OCI-LY7 (cell line): ENCODE measurements at regions not wholly inside any gene's neighbourhood (a gene's known extent, or its start where the extent isn't known, plus 50 kb on each side); places are given as distances from the start of the nearest gene placed in this dataset.

Experiments
- BruUV-seq: library from RNA; stranded (reverse); fragments of 400-500 nt; replicated peaks from 2 replicates; lab custom pipeline; 2021; lab: Mats Ljungman, UMichigan
- CTCF ChIA-PET: fragments of 300-600 bp; sonication (Branson Sonifier 250); formaldehyde crosslinking; loops from one replicate; lab custom pipeline; 2022; ENCODE audit warnings: antibody characterized with exemption; ENCODE audit not compliant: unreplicated experiment; lab: Charles Lee
- POLR2A ChIA-PET: fragments of 300-600 bp; sonication (Branson Sonifier 250); formaldehyde crosslinking; loops from one replicate; lab custom pipeline; 2022; ENCODE audit warnings: antibody characterized with exemption; lab: Charles Lee
- DNase-seq: peaks from one replicate; pipeline ENCODE4 v3.0.0-alpha.2; 2015; ENCODE audit warnings: low spot score
- H2AFZ ChIP-seq: fragments of 200-600 bp; sonication (generic), shearing (Covaris generic); 2 replicates; pipeline ENCODE4 v1.6.1; 2014; ENCODE audit warnings: mild to moderate bottlenecking, antibody characterized with exemption, low read length, moderate library complexity
- H3K27ac ChIP-seq: fragments of 200-600 bp; sonication (generic); 2 replicates; pipeline ENCODE4 v1.5.1; 2014; ENCODE audit warnings: mixed run types, low read depth, mild to moderate bottlenecking, moderate library complexity, low read length, inconsistent platforms; ENCODE audit not compliant: poor library complexity, severe bottlenecking
- H3K36me3 ChIP-seq: fragments of 200-600 bp; sonication (generic); 2 replicates; pipeline ENCODE4 v1.6.1; 2014; ENCODE audit warnings: mild to moderate bottlenecking, antibody characterized with exemption, low read length, moderate library complexity, mixed read lengths; ENCODE audit not compliant: insufficient read depth
- H3K4me1 ChIP-seq: fragments of 200-600 bp; sonication (generic); 2 replicates; pipeline ENCODE4 v1.5.1; 2014; ENCODE audit warnings: mild to moderate bottlenecking, low read length; ENCODE audit not compliant: insufficient read depth, poor library complexity, severe bottlenecking
- H3K4me2 ChIP-seq: fragments of 200-600 bp; sonication (generic); 2 replicates; pipeline ENCODE4 v1.6.1; 2014; ENCODE audit warnings: mild to moderate bottlenecking, low read length
- H3K4me3 ChIP-seq: fragments of 200-600 bp; sonication (generic); 2 replicates; pipeline ENCODE4 v1.5.1; 2014; ENCODE audit warnings: mild to moderate bottlenecking, low read depth, low read length; ENCODE audit not compliant: poor library complexity, severe bottlenecking
- H3K79me2 ChIP-seq: fragments of 200-600 bp; sonication (generic); 2 replicates; pipeline ENCODE4 v1.6.1; 2016; ENCODE audit warnings: low read depth, mild to moderate bottlenecking, low read length, moderate library complexity, mixed read lengths; ENCODE audit not compliant: insufficient read depth
- H3K9me2 ChIP-seq: fragments of 200-600 bp; sonication (generic); 2 replicates; pipeline ENCODE4 v1.6.1; 2016; ENCODE audit warnings: mild to moderate bottlenecking, low read length, mixed read lengths; ENCODE audit not compliant: insufficient read depth
- H3K9me3 ChIP-seq: fragments of 200-600 bp; sonication (generic); 2 replicates; pipeline ENCODE4 v1.6.1; 2014; ENCODE audit warnings: mild to moderate bottlenecking, mixed run types, low read length, mixed read lengths
- H4K20me1 ChIP-seq: fragments of 200-600 bp; sonication (generic); 2 replicates; pipeline ENCODE4 v1.6.1; 2014; ENCODE audit warnings: mild to moderate bottlenecking, antibody characterized with exemption, low read length, moderate library complexity, mixed read lengths; ENCODE audit not compliant: insufficient read depth
- EZH2phosphoT487 ChIP-seq: fragments of 200-600 bp; sonication (generic); IDR thresholded peaks from 2 replicates; pipeline ENCODE4 v1.6.1; 2018; ENCODE audit warnings: low read depth, borderline replicate concordance, mild to moderate bottlenecking, mixed run types, antibody characterized with exemption, low read length, moderate library complexity, mixed read lengths
- intact Hi-C: fragments of 100-400 bp; cut with micrococcal nuclease; formaldehyde crosslinking; loops from one replicate; pipeline ENCODE4 v1.10.0; 2022; ENCODE audit not compliant: unreplicated experiment
- TF ChIP-seq, protein P1 (sequence below): fragments of 200-600 bp; sonication (generic); conservative IDR thresholded peaks from 2 replicates; pipeline ENCODE4 v1.5.1; 2014; ENCODE audit warnings: mild to moderate bottlenecking, antibody characterized with exemption, low read length, moderate library complexity, mixed read lengths

DNA sequence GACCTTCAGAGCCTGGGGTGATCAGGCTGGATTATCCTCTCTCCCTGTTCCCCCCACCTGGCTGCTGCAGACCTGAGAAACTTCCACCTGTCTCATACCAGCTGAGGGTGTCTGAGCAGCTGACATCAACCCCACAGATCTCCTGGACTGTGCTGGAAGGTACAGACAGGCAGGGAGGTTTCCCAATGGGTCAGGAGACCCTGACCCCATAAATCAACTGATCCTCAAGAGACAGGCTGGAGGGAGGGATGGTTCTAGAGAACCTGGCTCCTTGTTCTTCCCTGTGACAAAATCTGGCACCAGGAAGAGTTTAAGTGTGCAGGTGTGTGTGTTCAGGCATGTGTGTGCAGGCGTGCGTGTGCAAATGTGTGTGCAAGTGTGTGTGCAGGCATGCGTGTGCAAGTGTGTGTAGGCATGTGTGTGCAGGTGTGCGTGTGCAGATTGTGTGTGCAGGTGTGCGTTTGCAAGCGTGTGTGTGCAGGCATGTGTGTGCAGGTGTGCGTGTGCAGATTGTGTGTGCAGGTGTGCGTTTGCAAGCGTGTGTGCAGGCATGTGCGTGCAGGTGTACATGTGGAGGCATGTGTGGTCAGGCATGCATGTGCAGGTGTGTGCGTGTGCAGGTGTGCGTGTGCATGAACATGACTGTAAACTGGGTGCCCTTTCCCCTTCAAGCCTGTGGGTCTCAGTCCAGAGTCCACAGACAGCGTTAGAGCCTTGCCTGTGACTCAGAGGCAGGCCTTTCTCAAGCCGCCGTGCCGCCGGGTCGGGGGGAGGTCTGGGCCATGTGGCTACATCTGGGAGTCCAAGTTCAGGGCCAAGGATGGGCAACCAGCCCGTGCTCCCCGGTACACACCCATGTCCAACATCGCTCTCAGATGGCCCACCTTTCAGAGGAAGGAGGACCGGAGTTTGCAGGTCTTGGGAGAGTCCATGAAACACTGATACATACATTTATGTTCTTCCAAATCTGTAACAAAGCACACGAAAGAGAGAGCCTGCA lies 50.1 kb upstream of the ELN start:
- Histone ChIP-seq H3K4me1 (no peaks in the 10 kb centered on the region), H3K9me3 (no peaks in the 10 kb centered on the region), H3K9me2 (no peaks in the 10 kb centered on the region), H2AFZ (no peak overlapping the region), H3K79me2 (no peaks in the 10 kb centered on the region), H3K36me3 (no peaks in the 10 kb centered on the region), H3K4me2 (no peak overlapping the region), H3K27ac (no peak overlapping the region), H4K20me1 (no peaks in the 10 kb centered on the region), H3K4me3 (no peak overlapping the region)
- TF ChIP-seq EZH2phosphoT487 = no peak
- TF ChIP-seq, protein P1, sequence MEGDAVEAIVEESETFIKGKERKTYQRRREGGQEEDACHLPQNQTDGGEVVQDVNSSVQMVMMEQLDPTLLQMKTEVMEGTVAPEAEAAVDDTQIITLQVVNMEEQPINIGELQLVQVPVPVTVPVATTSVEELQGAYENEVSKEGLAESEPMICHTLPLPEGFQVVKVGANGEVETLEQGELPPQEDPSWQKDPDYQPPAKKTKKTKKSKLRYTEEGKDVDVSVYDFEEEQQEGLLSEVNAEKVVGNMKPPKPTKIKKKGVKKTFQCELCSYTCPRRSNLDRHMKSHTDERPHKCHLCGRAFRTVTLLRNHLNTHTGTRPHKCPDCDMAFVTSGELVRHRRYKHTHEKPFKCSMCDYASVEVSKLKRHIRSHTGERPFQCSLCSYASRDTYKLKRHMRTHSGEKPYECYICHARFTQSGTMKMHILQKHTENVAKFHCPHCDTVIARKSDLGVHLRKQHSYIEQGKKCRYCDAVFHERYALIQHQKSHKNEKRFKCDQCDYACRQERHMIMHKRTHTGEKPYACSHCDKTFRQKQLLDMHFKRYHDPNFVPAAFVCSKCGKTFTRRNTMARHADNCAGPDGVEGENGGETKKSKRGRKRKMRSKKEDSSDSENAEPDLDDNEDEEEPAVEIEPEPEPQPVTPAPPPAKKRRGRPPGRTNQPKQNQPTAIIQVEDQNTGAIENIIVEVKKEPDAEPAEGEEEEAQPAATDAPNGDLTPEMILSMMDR = no peak
- ChIA-PET POLR2A (interaction anchor here (0.6 kb wide), 1 partner anchor 349 kb away, joined by 3 read pairs; no protein-coding TSS in a partner anchor), CTCF (no interaction called here)
- intact Hi-C loops = no loop called here
- BruUV-seq = no TSS peak
- DNase-seq = no peak
